CD4-positive, CD25-positive, alpha-beta regulatory T cell (primary cell): ENCODE measurements at regions not wholly inside any gene's neighbourhood (a gene's known extent, or its start where the extent isn't known, plus 50 kb on each side); places are given as distances from the start of the nearest gene placed in this dataset.

ENCODE experiments used
- ATAC-seq, 2 donors: fragments of 150-1000 bp; cut with Tn5 transposase; one replicate each; pipeline ENCODE4 v1.10.0; 2021; ENCODE audit warnings: low read depth in 2 of 2, moderate number of reproducible peaks in 2 of 2, moderate library complexity in 1 of 2
- DNase-seq, 3 donors: peaks; one replicate each; pipeline versions ENCODE4 v3.0.0 to v3.0.0-alpha.2; 2012 to 2022; ENCODE audit warnings: mixed read lengths in 1 of 3
- H3K27ac ChIP-seq: one replicate; pipeline ENCODE4 v1.7.0; 2013; ENCODE audit warnings: mild to moderate bottlenecking, low read length; ENCODE audit not compliant: insufficient read depth, poor library complexity, severe bottlenecking
- H3K27me3 ChIP-seq: one replicate; pipeline ENCODE4 v1.7.0; 2013; ENCODE audit warnings: low read length; ENCODE audit not compliant: control insufficient read depth, insufficient read depth
- H3K36me3 ChIP-seq: one replicate; pipeline ENCODE4 v1.7.0; 2013; ENCODE audit warnings: mild to moderate bottlenecking, low read length, moderate library complexity; ENCODE audit not compliant: control insufficient read depth, insufficient read depth
- H3K4me1 ChIP-seq: 2 replicates; pipeline ENCODE4 v1.7.0; 2013; ENCODE audit warnings: mild to moderate bottlenecking, low read length; ENCODE audit not compliant: insufficient read depth, control insufficient read depth, poor library complexity, severe bottlenecking
- H3K4me3 ChIP-seq: one replicate; pipeline ENCODE4 v1.7.0; 2013; ENCODE audit warnings: low read depth, mild to moderate bottlenecking, low read length, moderate library complexity
- H3K9me3 ChIP-seq, 2 experiments: 1 replicate in 1 of 2; 2 replicates in 1 of 2; pipeline ENCODE4 v1.7.0; 2013; ENCODE audit warnings: low read length in 2 of 2, mild to moderate bottlenecking in 1 of 2, moderate library complexity in 1 of 2; ENCODE audit not compliant: control insufficient read depth in 2 of 2
- H3K27ac Mint-ChIP-seq, 3 donors: one replicate each; pipeline ENCODE4 v1.8.0; 2020 to 2022; ENCODE audit warnings: mild to moderate bottlenecking in 3 of 3, mixed read lengths in 3 of 3, moderate library complexity in 2 of 3
- H3K27me3 Mint-ChIP-seq: one replicate; pipeline ENCODE4 v1.8.0; 2022; ENCODE audit warnings: mild to moderate bottlenecking, mixed read lengths
- H3K36me3 Mint-ChIP-seq: one replicate; pipeline ENCODE4 v1.8.0; 2020; ENCODE audit warnings: mixed read lengths
- H3K4me1 Mint-ChIP-seq, 4 donors: one replicate each; pipeline ENCODE4 v1.8.0; 2020 to 2022; ENCODE audit warnings: mixed read lengths in 4 of 4, mild to moderate bottlenecking in 1 of 4
- H3K4me3 Mint-ChIP-seq, 4 donors: one replicate each; pipeline ENCODE4 v1.8.0; 2020 to 2022; ENCODE audit warnings: mild to moderate bottlenecking in 4 of 4, mixed read lengths in 4 of 4, moderate library complexity in 3 of 4
- H3K9me3 Mint-ChIP-seq, 7 donors: one replicate each; pipeline ENCODE4 v1.8.0; 2020 to 2022; ENCODE audit warnings: mixed read lengths in 7 of 7, mild to moderate bottlenecking in 3 of 7, moderate library complexity in 2 of 7

DNA sequence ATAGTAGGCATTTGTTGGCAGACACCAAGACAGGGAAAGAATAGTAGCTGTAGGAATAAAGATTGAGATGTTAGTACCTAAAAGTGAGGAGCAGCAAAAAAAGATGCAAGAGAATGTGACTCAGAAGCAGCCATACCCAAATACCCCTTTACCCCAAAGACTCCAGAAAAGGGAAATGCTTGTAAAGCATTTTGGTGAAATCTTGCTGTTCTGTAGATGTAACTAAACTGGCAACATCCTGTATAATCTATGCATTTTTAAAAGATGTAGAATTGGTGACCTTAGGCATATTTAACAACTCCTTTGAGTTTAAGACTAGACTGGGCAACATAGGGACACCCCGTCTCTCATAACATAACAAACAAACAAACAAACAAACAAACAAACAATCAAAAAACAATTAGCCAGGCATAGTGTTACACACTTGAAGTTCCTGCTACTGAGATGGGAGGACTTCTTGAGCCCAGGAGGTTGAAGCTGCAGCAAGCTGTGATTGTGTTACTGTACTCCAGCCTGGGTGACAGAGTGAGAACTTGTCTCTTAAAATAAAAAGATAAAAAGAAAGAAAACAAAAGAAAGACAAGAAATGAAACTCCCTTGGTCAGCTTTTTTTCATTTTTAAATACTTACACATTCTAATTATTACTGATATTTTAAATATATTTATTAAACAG is 361.5 kb upstream of the KCNH8 start:
- H3K27me3 ChIP-seq: no peaks in the 10 kb centered on the region
- ATAC-seq (no peak), DNase-seq (peak in 2 of 3 donors; percentile 15 to 22)
- H3K36me3 ChIP-seq: no peaks in the 10 kb centered on the region
- no peak overlapping the region for H3K4me3 ChIP-seq
- no peaks in the 10 kb centered on the region for H3K4me1 Mint-ChIP-seq
- no peak overlapping the region for H3K27ac Mint-ChIP-seq
- H3K36me3 Mint-ChIP-seq: no peaks in the 10 kb centered on the region
- H3K4me3 Mint-ChIP-seq: no peak overlapping the region
- no peaks in the 10 kb centered on the region for H3K27me3 Mint-ChIP-seq
- peaks cover 0 to 3% (median 0%) of the 10 kb centered on the region in 7 donors for H3K9me3 Mint-ChIP-seq
- no peaks in the 10 kb centered on the region for H3K9me3 ChIP-seq
- no peaks in the 10 kb centered on the region for H3K4me1 ChIP-seq
- no peak overlapping the region for H3K27ac ChIP-seq

DNA sequence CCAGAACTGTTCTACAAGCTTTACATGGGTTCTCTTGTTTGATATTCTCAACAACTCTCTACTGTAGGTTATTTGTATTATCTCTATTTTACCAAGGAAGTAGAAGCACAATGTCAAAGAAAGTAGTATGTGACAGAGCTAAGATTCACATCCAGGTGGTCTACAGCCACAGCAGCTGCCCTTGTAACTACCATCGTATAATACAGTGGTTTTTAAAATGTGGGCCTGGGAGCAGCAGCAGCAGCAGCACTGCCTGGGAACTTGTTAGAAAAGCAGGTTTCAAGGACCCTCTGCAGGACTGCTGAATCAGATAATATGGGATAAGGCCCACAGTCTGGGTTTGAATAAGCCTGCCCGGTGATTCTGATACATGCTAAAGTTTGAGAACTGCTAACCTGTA is 357.1 kb upstream of the SATB1 start:
- H3K27me3 ChIP-seq: no peaks in the 10 kb centered on the region
- no peak for DNase-seq
- no peaks in the 10 kb centered on the region for H3K36me3 ChIP-seq
- no peak overlapping the region for H3K4me3 ChIP-seq
- Mint-ChIP-seq H3K27ac (no peak overlapping the region), H3K4me3 (no peak overlapping the region), H3K36me3 (no peaks in the 10 kb centered on the region), H3K4me1 (peaks cover 0 to 20% (median 5%) of the 10 kb centered on the region in 4 donors), H3K9me3 (peaks cover 0 to 3% (median 0%) of the 10 kb centered on the region in 7 donors), H3K27me3 (no peaks in the 10 kb centered on the region)
- no peaks in the 10 kb centered on the region for H3K9me3 ChIP-seq
- H3K27ac ChIP-seq: no peak overlapping the region
- no peak for ATAC-seq
- no peaks in the 10 kb centered on the region for H3K4me1 ChIP-seq

GRCh38 chr3:18780959-18781358 is 355.8 kb upstream of the SATB1 start:
- Mint-ChIP-seq H3K27me3 (no peaks in the 10 kb centered on the region), H3K36me3 (no peaks in the 10 kb centered on the region), H3K9me3 (peaks cover 0 to 3% (median 0%) of the 10 kb centered on the region in 7 donors), H3K27ac (peak overlapping the region in 1 of 3 donors; percentile 25), H3K4me1 (peaks cover 0 to 20% (median 5%) of the 10 kb centered on the region in 4 donors), H3K4me3 (peak overlapping the region in 2 of 4 donors; percentile 49 to 66)
- no peaks in the 10 kb centered on the region for H3K4me1 ChIP-seq
- no peaks in the 10 kb centered on the region for H3K36me3 ChIP-seq
- H3K9me3 ChIP-seq: no peaks in the 10 kb centered on the region
- no peak overlapping the region for H3K27ac ChIP-seq
- no peak overlapping the region for H3K4me3 ChIP-seq
- ATAC-seq: no peak
- no peaks in the 10 kb centered on the region for H3K27me3 ChIP-seq
- DNase-seq: no peak

GRCh38 chr3:18779704-18780103 is 354.6 kb upstream of the SATB1 start:
- H3K27ac ChIP-seq: no peak overlapping the region
- no peaks in the 10 kb centered on the region for H3K36me3 Mint-ChIP-seq
- H3K36me3 ChIP-seq: no peaks in the 10 kb centered on the region
- DNase-seq: no peak
- peaks cover 0 to 20% (median 5%) of the 10 kb centered on the region in 4 donors for H3K4me1 Mint-ChIP-seq
- no peaks in the 10 kb centered on the region for H3K9me3 ChIP-seq
- H3K4me3 ChIP-seq: no peak overlapping the region
- no peaks in the 10 kb centered on the region for H3K27me3 ChIP-seq
- H3K9me3 Mint-ChIP-seq: peaks cover 0 to 2% (median 0%) of the 10 kb centered on the region in 7 donors
- H3K4me1 ChIP-seq: no peaks in the 10 kb centered on the region
- no peak overlapping the region for H3K4me3 Mint-ChIP-seq
- ATAC-seq: no peak
- peaks cover 2% of the 10 kb centered on the region for H3K27me3 Mint-ChIP-seq
- H3K27ac Mint-ChIP-seq: no peak overlapping the region

- H3K4me3 Mint-ChIP-seq: peak overlapping the region in 2 of 4 donors; percentile 18 to 19
- DNase-seq (peak in 1 of 3 donors; percentile 34), ATAC-seq (peak in 1 of 2 donors; percentile 44)
- no peaks in the 10 kb centered on the region for H3K36me3 Mint-ChIP-seq
- H3K9me3 Mint-ChIP-seq: peaks cover 0 to 1% (median 0%) of the 10 kb centered on the region in 7 donors
- Histone ChIP-seq H3K9me3 (no peaks in the 10 kb centered on the region), H3K27ac (no peak overlapping the region), H3K4me1 (no peaks in the 10 kb centered on the region), H3K4me3 (no peak overlapping the region), H3K27me3 (no peaks in the 10 kb centered on the region), H3K36me3 (no peaks in the 10 kb centered on the region)
- peaks cover 0 to 20% (median 5%) of the 10 kb centered on the region in 4 donors for H3K4me1 Mint-ChIP-seq
- peaks cover 9% of the 10 kb centered on the region for H3K27me3 Mint-ChIP-seq
- no peak overlapping the region for H3K27ac Mint-ChIP-seq
These were observed 353.5 kb upstream of the SATB1 start for GRCh38 chr3:18778598-18778997.

DNA sequence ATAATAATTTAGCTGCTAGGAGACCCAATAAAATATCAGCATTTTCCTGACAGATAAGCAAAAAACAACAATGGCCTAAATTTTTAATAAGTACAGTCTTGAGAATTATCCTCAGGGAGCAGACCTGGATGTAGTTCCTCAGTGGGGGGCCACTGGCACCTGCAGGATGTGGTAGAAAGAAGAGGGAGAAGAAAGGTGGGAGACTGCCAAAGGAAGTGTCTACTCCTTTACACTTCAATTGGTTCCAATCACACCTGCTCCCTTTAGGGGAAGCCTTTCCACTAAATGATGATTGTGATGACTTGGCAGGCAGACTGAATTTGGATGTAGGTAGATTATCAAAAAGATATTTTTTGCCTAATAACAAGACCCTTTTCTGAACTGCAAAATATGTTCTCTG is 353.0 kb upstream of the SATB1 start:
- no peaks in the 10 kb centered on the region for H3K36me3 Mint-ChIP-seq
- H3K27me3 Mint-ChIP-seq: peaks cover 9% of the 10 kb centered on the region
- peaks cover 0 to 20% (median 5%) of the 10 kb centered on the region in 4 donors for H3K4me1 Mint-ChIP-seq
- ATAC-seq (no peak), DNase-seq (no peak)
- H3K27me3 ChIP-seq: no peaks in the 10 kb centered on the region
- H3K27ac ChIP-seq: no peak overlapping the region
- no peak overlapping the region for H3K27ac Mint-ChIP-seq
- H3K4me1 ChIP-seq: no peaks in the 10 kb centered on the region
- H3K36me3 ChIP-seq: no peaks in the 10 kb centered on the region
- no peaks in the 10 kb centered on the region for H3K9me3 ChIP-seq
- H3K4me3 Mint-ChIP-seq: no peak overlapping the region
- H3K9me3 Mint-ChIP-seq: peaks cover 0 to 1% (median 0%) of the 10 kb centered on the region in 7 donors
- H3K4me3 ChIP-seq: no peak overlapping the region

DNA sequence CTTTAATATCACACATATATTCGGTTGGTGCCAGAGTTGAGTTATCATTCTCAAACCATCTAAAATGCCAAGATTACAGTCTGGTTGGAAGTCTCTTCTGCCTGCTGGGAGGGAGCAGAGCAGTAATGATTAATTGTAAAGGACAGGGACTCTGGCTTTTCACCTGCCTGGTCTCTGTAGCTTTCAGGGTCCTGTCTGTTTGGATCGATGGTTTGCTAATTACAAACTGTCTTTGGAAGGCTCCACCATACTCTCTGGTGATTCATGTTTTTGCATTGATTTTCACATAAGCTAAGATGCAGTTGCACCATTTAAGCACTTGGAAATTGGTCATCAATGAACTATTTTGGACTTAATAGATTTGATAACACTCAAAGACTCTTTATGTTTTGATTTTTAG is 350.4 kb upstream of the SATB1 start:
- H3K27ac ChIP-seq: no peak overlapping the region
- H3K4me3 ChIP-seq: no peak overlapping the region
- peaks cover 21% of the 10 kb centered on the region for H3K27me3 Mint-ChIP-seq
- H3K4me3 Mint-ChIP-seq: no peak overlapping the region
- peaks cover 0 to 15% (median 5%) of the 10 kb centered on the region in 4 donors for H3K4me1 Mint-ChIP-seq
- H3K27ac Mint-ChIP-seq: no peak overlapping the region
- DNase-seq (no peak), ATAC-seq (no peak)
- H3K36me3 Mint-ChIP-seq: no peaks in the 10 kb centered on the region
- H3K9me3 ChIP-seq: no peaks in the 10 kb centered on the region
- no peaks in the 10 kb centered on the region for H3K4me1 ChIP-seq
- no peaks in the 10 kb centered on the region for H3K36me3 ChIP-seq
- no peaks in the 10 kb centered on the region for H3K27me3 ChIP-seq
- peaks cover 0 to 1% (median 0%) of the 10 kb centered on the region in 7 donors for H3K9me3 Mint-ChIP-seq
